ENCODE measurements at regions not wholly inside any gene's neighbourhood (a gene's known extent, or its start where the extent isn't known, plus 50 kb on each side); places are given as distances from the start of the nearest gene placed in this dataset.

- TF ChIP-seq REL (CRISPR knock-in tag; conservative IDR thresholded peaks at IDR 0.05) = no peak
Observed at GRCh38 chr13:44874176-44874575, 115.1 kb downstream of the NUFIP1 start (continued).

GRCh38 chr13:44873461-44873860 lies 115.8 kb downstream of the NUFIP1 start:
- CTCF ChIA-PET (ENCODE audit: low intra/inter-chr PET ratio, low total read pairs) = no interaction called here
- 31% methylated on average over 8 of the region's 8 CpGs for WGBS (ENCODE audit: low lambda C conversion rate)
- H3K4me2 ChIP-seq (ENCODE audit: low read depth, low read length) = no peak overlapping the region
- H3K36me3 ChIP-seq (replicated peaks in 1 of 2; ENCODE audit: control insufficient read depth in 1 of 2, insufficient read depth in 2 of 2, low read length in 2 of 2) = no peaks in the 10 kb centered on the region
- in situ Hi-C loops (cut with HindIII; ENCODE audit: extremely low pct_ligation_motif_present, low pct_unique_long_range_greater_than_20kb) = loop anchor here (10.0 kb wide), 1 partner anchor 399 kb away; no protein-coding TSS in a partner anchor
- H3K4me3 ChIP-seq (replicated peaks in 1 of 3; ENCODE audit: insufficient read depth in 1 of 3, low read depth in 2 of 3, low read length in 3 of 3) = no peak overlapping the region
- no peaks in the 10 kb centered on the region; the same call in 1 of the 2 replicates for H3K9me3 ChIP-seq (ENCODE audit: low read length)
- DNase-seq (ENCODE audit: low spot score) (no peak), ATAC-seq (no peak), FAIRE-seq (no peak)
- no peaks in the 10 kb centered on the region; a peak in 1 of 5 replicates for H3K27me3 ChIP-seq (ENCODE audit: control insufficient read depth in 1 of 2, insufficient read depth in 2 of 2, low read length in 2 of 2)
- no TSS peak for BruUV-seq (replicated peaks)
- no peak for TF ChIP-seq REXO4 (CRISPR knock-in tag; IDR thresholded peaks at IDR 0.05; ENCODE audit: borderline replicate concordance)
- TF ChIP-seq MNT (IDR thresholded peaks at IDR 0.05) = peak; percentile 73
- TF ChIP-seq FOXO1 (CRISPR knock-in tag; IDR thresholded peaks at IDR 0.05) = no peak
- H3K79me2 ChIP-seq (ENCODE audit: insufficient read depth, low read length) = no peaks in the 10 kb centered on the region
- peaks cover 22% of the 10 kb centered on the region for H3K4me1 ChIP-seq (ENCODE audit: insufficient read depth, low read length)
- POLR2A ChIA-PET = no interaction called here
- intact Hi-C loops (cut with micrococcal nuclease; ENCODE audit: unreplicated experiment) = no loop called here
- no peak overlapping the region for H2AFZ ChIP-seq (ENCODE audit: low read length)
- no peak overlapping the region for H3K27ac ChIP-seq (ENCODE audit: extremely low read length, insufficient read depth, low read length)
- H4K20me1 ChIP-seq (ENCODE audit: insufficient read depth, low read length) = no peaks in the 10 kb centered on the region
- H3K9ac ChIP-seq (ENCODE audit: insufficient read depth, low read depth, low read length) = no peak overlapping the region

GRCh38 chr13:44872751-44873150 lies 116.5 kb downstream of the NUFIP1 start:
- H3K4me3 ChIP-seq (replicated peaks in 1 of 3; ENCODE audit: insufficient read depth in 1 of 3, low read depth in 2 of 3, low read length in 3 of 3) = no peak overlapping the region
- no peak overlapping the region for H3K4me2 ChIP-seq (ENCODE audit: low read depth, low read length)
- TF ChIP-seq EED (CRISPR knock-in tag; IDR thresholded peaks at IDR 0.05) (no peak), ZNF546 (CRISPR knock-in tag; conservative IDR thresholded peaks at IDR 0.05) (no peak), ZSCAN21 (CRISPR knock-in tag; IDR thresholded peaks at IDR 0.05; ENCODE audit: borderline replicate concordance) (no peak), ZSCAN22 (CRISPR knock-in tag; IDR thresholded peaks at IDR 0.05) (no peak), ZNF253 (CRISPR knock-in tag; IDR thresholded peaks at IDR 0.05; ENCODE audit: borderline replicate concordance) (no peak), ZFP41 (CRISPR knock-in tag; IDR thresholded peaks at IDR 0.05; ENCODE audit: borderline replicate concordance) (no peak)
- TF ChIP-seq, protein P1, sequence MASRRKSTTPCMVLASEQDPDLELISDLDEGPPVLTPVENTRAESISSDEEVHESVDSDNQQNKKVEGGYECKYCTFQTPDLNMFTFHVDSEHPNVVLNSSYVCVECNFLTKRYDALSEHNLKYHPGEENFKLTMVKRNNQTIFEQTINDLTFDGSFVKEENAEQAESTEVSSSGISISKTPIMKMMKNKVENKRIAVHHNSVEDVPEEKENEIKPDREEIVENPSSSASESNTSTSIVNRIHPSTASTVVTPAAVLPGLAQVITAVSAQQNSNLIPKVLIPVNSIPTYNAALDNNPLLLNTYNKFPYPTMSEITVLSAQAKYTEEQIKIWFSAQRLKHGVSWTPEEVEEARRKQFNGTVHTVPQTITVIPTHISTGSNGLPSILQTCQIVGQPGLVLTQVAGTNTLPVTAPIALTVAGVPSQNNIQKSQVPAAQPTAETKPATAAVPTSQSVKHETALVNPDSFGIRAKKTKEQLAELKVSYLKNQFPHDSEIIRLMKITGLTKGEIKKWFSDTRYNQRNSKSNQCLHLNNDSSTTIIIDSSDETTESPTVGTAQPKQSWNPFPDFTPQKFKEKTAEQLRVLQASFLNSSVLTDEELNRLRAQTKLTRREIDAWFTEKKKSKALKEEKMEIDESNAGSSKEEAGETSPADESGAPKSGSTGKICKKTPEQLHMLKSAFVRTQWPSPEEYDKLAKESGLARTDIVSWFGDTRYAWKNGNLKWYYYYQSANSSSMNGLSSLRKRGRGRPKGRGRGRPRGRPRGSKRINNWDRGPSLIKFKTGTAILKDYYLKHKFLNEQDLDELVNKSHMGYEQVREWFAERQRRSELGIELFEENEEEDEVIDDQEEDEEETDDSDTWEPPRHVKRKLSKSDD (CRISPR knock-in tag; IDR thresholded peaks at IDR 0.05; ENCODE audit: low read depth) = no peak
- no peaks in the 10 kb centered on the region; the same call in 1 of the 2 replicates for H3K9me3 ChIP-seq (ENCODE audit: low read length)
- peaks cover 22% of the 10 kb centered on the region for H3K4me1 ChIP-seq (ENCODE audit: insufficient read depth, low read length)
- no peaks in the 10 kb centered on the region for H4K20me1 ChIP-seq (ENCODE audit: insufficient read depth, low read length)
- H3K79me2 ChIP-seq (ENCODE audit: insufficient read depth, low read length) = no peaks in the 10 kb centered on the region
- in situ Hi-C loops (cut with HindIII; ENCODE audit: extremely low pct_ligation_motif_present, low pct_unique_long_range_greater_than_20kb) (loop anchor here (10.0 kb wide), 1 partner anchor 398 kb away; no protein-coding TSS in a partner anchor), intact Hi-C loops (cut with micrococcal nuclease; ENCODE audit: unreplicated experiment) (no loop called here)
- no peak for DNase-seq (ENCODE audit: low spot score)
- POLR2A ChIA-PET = no interaction called here
- no peaks in the 10 kb centered on the region; a peak in 1 of 5 replicates for H3K27me3 ChIP-seq (ENCODE audit: control insufficient read depth in 1 of 2, insufficient read depth in 2 of 2, low read length in 2 of 2)
- no peak for ATAC-seq
- no peak overlapping the region for H2AFZ ChIP-seq (ENCODE audit: low read length)
- H3K9ac ChIP-seq (ENCODE audit: insufficient read depth, low read depth, low read length) = no peak overlapping the region
- H3K36me3 ChIP-seq (replicated peaks in 1 of 2; ENCODE audit: control insufficient read depth in 1 of 2, insufficient read depth in 2 of 2, low read length in 2 of 2) = no peaks in the 10 kb centered on the region
- no TSS peak for BruUV-seq (replicated peaks)
- CTCF ChIA-PET (ENCODE audit: low intra/inter-chr PET ratio, low total read pairs) = no interaction called here
- 68% methylated on average over 12 of the region's 13 CpGs for WGBS (ENCODE audit: low lambda C conversion rate)
- no peak for FAIRE-seq
- H3K27ac ChIP-seq (ENCODE audit: extremely low read length, insufficient read depth, low read length) = no peak overlapping the region
